Posterior vena cava (tissue), 2 donors: ENCODE measurements at regions not wholly inside any gene's neighbourhood (a gene's known extent, or its start where the extent isn't known, plus 50 kb on each side); places are given as distances from the start of the nearest gene placed in this dataset.
A peak's percentile ranks its signal among the peaks of the same experiment; 100 is the strongest.
"Not testable (repeated sequence)": the region's sequence is repeated elsewhere in the genome, so short reads cannot be mapped to it uniquely, and the experiment has no call there.

Experiments used
- DNase-seq: peaks from one replicate; pipeline ENCODE4 v3.0.0-alpha.2; 2020; ENCODE audit warnings: low spot score
- intact Hi-C, 2 donors: fragments of 100-400 bp; cut with DNase I; formaldehyde crosslinking; loops; one replicate each; pipeline versions ENCODE4 v1.14.1 to v1.14.2; 2022 to 2023
- donor health status: DM: yes; HTN: yes; CAD: no.
- donor health status: DM: yes; HTN: yes; CAD: no.

DNA sequence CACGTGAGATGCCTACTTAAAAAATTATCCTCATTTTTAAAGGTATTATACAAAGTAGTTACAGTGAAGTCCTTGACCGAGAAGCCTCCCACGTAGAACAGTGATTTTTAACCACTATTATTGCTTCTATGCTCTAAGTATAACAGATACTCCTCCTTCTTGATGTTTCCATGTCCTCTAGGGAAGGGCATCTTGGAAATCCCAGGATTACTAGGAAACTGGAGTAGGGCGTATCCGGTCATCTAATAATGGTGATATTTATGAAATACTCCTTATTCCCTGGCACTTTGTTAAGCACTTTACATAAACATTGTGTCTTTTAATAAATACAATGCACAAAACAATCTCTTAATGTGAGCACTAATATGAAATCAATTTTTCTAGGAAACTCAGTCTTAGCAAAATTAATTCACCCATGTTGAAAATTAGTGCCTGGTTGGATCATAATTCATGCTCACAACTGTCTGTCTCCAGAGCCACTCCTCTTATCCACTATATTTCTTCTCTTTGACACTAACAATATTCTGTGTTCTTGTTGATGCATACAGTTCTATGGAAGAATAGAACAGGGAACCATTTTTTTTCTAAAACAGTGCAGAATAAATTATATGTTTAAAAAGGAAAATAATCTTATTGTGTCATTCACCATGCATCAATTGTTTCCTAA, 128.6 kb upstream of the SEMA3E start:
- intact Hi-C loops, result no loop called here
- no peak for DNase-seq

DNA sequence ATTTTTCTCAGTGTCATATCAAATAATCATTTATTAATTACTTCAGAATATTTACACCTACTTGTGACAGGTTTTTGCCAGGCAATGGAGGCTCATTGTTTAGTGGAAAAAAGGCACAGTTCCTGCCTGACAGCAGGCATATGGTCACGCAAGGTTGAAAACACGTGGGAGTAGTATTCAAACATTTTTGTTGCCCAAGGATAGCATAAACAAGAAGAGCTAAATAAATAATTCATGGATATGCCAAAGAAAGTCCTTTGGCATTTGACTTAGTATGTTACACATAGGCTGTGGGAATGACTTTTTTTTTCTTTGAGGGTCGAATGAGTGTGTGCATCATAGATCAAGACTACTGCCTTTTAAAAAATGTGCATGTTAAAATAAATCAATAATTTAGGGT, 120.5 kb upstream of the SEMA3E start:
- intact Hi-C loops, result no loop called here
- no peak for DNase-seq

DNA sequence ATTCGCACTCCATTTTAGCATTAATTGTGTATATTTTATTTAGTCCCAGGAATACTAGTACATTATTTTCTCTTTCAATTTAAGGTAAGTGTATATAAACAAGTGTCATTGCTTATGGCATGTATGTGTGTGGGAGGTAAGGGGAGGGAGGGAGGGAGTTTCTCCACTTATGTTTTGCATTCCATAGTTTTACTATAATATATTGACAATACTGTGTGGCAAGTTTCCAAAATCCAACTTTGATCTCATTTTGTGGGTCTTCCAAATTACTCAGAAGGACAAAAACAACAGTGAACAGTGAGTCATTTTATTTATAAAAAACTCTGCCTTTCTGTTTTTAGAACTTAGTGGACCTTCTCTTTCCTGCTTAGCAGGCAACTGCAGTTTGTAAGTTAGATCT, 102.3 kb upstream of the SEMA3E start:
- DNase-seq, result no peak
- intact Hi-C loops, result no loop called here

DNA sequence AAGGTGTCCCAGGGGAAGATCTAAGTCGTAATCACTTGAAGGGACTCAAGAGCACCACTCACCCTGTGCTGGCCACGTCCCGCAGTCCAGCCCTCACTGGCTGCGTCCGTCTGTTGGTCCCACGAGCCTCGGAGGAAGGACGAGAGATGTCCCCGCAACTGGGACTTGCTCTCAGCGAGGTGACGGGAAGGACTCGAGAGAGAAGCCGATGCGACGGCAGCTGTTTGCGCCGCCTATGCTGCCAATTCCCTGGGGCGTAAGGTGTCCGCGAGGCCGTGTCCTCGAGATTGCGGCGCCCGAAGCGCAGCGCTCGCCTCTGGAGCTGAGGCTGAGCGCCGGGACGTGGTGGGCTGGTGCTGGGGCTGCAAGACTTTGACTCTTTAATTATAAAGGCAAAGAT, 100.6 kb upstream of the SEMA3E start:
- DNase-seq, result peak; percentile 62
- intact Hi-C loops, result no loop called here

DNA sequence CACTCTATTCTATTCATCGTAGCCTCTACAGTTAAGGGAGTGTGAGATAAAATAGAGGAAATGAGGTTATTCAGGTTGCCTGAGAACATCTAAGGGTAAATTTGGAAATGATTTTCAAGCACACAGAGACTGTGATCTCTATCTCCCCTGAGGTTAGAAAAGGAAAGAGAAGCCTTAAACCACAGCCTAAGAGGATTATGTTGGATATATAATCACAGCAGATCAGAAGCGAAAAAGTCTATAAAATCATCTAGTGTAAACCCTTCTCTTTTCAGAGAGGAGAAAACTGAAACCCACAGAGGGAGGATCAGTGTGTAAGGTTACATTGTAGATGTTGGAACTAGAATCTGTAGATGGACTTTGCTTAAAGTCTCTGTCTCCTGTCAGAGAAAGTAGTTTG, 90.6 kb upstream of the SEMA3E start:
- DNase-seq, result no peak

DNA sequence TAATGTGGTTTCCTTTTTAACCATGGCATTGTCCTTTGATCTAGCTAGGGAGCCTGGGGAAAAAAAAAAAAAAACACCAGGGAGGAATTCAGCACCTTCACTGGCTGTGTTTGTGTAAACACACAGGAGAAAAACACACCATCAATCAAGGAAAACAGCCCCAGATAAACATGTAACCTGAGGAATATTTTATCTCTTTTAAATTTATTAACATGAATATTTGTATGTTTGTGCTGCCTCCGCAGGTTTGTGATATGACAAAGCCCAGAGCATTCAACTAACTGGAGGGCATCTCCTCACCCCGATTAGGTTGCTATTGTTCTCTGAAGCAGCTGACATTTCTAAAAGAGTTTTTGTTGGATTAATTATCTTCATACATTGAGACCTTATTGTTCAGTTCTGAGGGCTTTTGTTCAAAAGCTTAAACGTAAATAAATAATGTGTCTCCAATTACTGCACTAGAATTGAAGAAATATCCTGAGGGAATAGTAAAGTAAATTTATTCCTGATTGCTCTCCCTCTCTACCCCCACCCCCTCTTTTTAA, 89.4 kb upstream of the SEMA3E start:
- intact Hi-C loops, result no loop called here
- no peak for DNase-seq

More for the DNA sequence above, 90.6 kb upstream of the SEMA3E start:
- intact Hi-C loops, result no loop called here

DNA sequence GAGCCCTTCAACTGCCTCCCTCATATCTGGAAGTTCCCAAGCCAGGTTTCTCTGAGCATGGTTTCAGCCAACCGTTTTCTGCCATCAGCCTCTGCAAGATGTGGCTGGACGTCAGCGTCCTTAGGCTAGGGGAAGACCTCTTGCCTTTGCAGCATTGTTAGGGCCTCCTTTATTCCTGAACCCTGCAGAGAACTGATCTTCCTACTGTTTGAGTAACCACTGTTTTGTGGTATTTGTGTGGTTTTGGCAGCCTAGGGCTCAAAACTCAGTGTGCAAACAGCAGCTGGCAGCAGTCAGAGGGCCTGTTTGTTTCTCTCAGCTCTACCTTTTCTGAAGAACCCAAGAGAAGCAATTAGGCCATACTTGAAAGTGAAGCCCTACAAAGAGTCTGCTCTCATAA, 83.4 kb upstream of the SEMA3E start:
- intact Hi-C loops, result no loop called here
- DNase-seq, result no peak

DNA sequence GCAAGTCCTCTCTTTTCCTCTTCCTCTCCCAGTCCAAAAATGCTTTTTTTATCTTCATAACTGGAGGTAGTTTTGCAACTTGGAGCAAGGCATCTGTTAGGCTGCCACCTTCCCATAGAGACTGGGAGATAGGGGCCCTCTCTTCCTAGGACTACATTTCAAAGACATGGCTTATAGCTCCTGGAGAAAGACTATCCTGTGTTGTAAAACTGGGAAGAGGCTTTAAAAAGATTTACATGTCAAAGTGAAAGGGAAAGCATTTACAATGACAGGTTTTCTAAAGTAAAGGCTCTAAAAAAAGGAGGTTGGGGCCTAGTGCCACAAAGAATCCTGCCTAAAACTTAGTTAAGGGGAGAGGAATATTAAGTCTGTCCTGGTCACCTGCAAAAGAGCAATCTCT, 82.2 kb upstream of the SEMA3E start:
- DNase-seq, result no peak
- intact Hi-C loops, result no loop called here

DNA sequence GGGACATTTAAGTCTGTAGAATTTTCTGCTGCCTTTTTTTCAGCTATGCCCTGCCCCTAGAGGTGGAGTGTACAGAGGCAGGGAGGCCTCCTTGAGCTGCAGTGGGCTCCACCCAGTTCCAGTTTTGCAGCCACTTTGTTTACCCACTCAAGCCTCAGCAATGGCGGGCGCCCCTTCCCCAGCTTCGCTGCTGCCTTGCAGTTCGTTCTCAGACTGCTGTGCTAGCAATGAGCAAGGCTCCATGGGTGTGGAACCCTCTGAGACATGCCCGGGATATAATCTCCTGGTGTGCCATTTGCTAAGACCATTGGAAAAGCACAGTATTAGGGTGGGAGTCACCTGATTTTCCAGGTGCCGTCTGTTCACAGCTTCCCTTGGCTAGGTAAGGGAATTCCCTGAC, 68.0 kb upstream of the SEMA3E start:
- intact Hi-C loops, DNase-seq: not testable (repeated sequence)

DNA sequence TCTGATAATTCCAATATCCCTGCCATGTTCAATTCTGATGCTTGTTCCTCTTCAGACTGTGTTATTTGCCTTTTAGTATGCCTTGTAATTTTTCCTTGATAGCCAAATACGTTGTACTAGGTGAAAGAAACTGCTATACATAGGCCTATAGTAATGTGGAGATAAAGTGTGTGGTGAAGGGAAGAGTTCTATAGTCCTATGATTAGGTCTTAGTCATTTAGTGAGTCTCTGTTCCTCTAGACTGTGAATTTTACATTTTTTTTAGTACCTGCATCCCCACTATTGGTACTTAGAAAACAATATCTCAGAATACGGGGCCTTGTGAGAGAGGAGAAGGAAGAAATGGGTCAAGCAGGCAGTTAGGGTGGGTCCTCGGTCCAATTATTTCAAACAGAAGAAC, 59.6 kb upstream of the SEMA3E start:
- DNase-seq, result no peak
- intact Hi-C loops, result no loop called here

DNA sequence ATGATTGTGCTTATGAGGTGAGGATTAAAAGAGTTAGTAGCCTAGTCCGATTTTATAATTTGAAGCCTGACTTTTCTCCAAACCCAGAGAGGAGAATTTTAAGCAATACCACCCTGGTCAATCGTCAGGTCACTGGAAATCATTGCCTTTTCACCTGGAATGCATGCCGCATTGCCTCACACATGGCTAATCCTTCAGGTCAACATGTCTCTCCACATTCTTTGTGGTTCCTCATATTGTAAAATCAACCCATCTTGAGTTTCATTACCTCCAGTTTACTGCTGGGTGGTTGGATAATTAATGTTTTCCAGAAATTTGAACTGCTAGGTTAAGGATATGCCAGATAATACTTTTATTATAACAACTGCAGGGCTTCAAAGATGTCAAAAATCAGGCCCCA, 55.6 kb upstream of the SEMA3E start:
- no peak for DNase-seq
- intact Hi-C loops, result no loop called here

DNA sequence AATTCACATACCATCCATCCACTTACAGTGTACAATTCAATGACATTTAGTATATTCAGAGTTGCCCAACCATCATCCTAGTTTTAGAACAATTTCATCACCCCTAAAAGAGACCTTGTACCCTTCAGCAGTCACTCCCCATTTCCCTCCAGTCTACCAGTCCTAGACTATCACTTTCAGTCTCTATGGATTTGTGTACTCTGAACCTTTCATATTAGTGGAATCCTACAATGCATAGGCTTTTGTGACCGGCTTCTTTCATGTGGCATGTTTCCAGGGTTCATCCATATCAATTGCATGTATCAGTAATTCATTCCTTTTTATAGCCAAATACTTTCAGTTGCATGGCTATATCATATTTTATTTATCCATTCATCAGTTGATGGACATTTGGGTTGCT, 53.5 kb upstream of the SEMA3E start:
- no peak for DNase-seq
- intact Hi-C loops, result no loop called here

DNA sequence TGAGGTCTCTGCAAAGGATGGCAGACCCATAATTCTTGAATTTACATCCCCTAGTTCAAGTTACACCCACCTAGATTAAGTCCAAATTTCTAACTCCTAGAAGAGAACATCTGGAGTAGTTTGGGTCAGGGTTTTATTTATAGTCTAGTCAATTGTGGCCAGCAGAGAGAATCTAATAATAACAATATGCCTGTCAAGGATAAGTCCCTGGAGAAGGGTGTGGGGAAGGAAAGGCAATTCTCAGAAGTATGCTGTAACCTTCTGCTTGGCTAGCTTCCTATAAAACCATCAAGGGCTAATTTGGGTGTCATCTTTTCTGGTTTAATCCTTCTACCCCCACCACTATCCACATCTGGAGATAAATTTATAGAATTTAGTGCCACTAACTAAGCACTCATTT, 52.8 kb upstream of the SEMA3E start:
- no peak for DNase-seq
- intact Hi-C loops, result loop anchor here in 1 of 2 donors (2.0 kb wide), 1 partner anchor 75 kb away; no protein-coding TSS in a partner anchor
